ENCODE measurements at regions not wholly inside any gene's neighbourhood (a gene's known extent, or its start where the extent isn't known, plus 50 kb on each side); places are given as distances from the start of the nearest gene placed in this dataset.

GRCh38 chr6:90644492-90644891 lies 57.6 kb upstream of the MAP3K7 start (continued):
- TF ChIP-seq CHD7 (IDR thresholded peaks at IDR 0.05; ENCODE audit: insufficient replicate concordance, low read length) (no peak), TCF12 (IDR thresholded peaks at IDR 0.05; ENCODE audit: low read depth, low read length) (no peak), TBP (IDR thresholded peaks at IDR 0.05; ENCODE audit: low read depth, low read length) (no peak), RNF2 (IDR thresholded peaks at IDR 0.05; ENCODE audit: borderline replicate concordance, low read depth, low read length, missing control alignments, poor library complexity, severe bottlenecking) (no peak), POU5F1 (IDR thresholded peaks at IDR 0.05; ENCODE audit: low read depth, low read length) (no peak), CHD2 (IDR thresholded peaks at IDR 0.05; ENCODE audit: low read length) (no peak), MAX (IDR thresholded peaks at IDR 0.05) (no peak), SRF (IDR thresholded peaks at IDR 0.05; ENCODE audit: low read depth, low read length) (no peak)

Data from H1 (cell line).